ENCODE measurements at regions not wholly inside any gene's neighbourhood (a gene's known extent, or its start where the extent isn't known, plus 50 kb on each side); places are given as distances from the start of the nearest gene placed in this dataset.

DNA sequence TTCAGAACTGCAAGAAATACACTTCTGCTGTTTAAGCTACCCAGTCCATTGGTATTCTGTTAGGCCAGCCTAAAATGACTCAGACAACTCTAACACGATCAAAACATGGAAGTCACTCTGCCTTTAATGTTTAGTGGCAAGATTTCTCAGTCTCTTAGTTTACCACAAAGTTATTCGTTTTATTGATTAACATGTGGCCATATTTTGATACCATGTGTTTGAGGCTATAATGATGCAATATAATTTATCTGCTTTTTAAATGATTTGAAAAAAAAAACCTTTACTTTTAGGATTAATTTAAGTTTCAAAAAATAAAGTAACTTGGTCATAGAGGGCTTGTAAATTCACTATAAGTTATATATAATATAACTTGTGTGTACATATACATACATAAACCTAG, 223.4 kb downstream of the SPRY2 start:
- TF ChIP-seq NFYB (CRISPR knock-in tag; conservative IDR thresholded peaks at IDR 0.05; ENCODE audit: low read depth) (no peak), CBFB (CRISPR knock-in tag; IDR thresholded peaks at IDR 0.05; ENCODE audit: low read depth) (no peak)
- TF ChIP-seq, protein P1, sequence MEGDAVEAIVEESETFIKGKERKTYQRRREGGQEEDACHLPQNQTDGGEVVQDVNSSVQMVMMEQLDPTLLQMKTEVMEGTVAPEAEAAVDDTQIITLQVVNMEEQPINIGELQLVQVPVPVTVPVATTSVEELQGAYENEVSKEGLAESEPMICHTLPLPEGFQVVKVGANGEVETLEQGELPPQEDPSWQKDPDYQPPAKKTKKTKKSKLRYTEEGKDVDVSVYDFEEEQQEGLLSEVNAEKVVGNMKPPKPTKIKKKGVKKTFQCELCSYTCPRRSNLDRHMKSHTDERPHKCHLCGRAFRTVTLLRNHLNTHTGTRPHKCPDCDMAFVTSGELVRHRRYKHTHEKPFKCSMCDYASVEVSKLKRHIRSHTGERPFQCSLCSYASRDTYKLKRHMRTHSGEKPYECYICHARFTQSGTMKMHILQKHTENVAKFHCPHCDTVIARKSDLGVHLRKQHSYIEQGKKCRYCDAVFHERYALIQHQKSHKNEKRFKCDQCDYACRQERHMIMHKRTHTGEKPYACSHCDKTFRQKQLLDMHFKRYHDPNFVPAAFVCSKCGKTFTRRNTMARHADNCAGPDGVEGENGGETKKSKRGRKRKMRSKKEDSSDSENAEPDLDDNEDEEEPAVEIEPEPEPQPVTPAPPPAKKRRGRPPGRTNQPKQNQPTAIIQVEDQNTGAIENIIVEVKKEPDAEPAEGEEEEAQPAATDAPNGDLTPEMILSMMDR (IDR thresholded peaks at IDR 0.05): no peak
- TF ChIP-seq, protein P2, sequence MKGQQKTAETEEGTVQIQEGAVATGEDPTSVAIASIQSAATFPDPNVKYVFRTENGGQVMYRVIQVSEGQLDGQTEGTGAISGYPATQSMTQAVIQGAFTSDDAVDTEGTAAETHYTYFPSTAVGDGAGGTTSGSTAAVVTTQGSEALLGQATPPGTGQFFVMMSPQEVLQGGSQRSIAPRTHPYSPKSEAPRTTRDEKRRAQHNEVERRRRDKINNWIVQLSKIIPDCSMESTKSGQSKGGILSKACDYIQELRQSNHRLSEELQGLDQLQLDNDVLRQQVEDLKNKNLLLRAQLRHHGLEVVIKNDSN (CRISPR knock-in tag; IDR thresholded peaks at IDR 0.05): no peak
- TF ChIP-seq, protein P3, sequence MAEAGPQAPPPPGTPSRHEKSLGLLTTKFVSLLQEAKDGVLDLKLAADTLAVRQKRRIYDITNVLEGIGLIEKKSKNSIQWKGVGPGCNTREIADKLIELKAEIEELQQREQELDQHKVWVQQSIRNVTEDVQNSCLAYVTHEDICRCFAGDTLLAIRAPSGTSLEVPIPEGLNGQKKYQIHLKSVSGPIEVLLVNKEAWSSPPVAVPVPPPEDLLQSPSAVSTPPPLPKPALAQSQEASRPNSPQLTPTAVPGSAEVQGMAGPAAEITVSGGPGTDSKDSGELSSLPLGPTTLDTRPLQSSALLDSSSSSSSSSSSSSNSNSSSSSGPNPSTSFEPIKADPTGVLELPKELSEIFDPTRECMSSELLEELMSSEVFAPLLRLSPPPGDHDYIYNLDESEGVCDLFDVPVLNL (CRISPR knock-in tag; IDR thresholded peaks at IDR 0.05; ENCODE audit: borderline replicate concordance, low read depth): no peak
